ENCODE measurements at regions not wholly inside any gene's neighbourhood (a gene's known extent, or its start where the extent isn't known, plus 50 kb on each side); places are given as distances from the start of the nearest gene placed in this dataset.
A peak's percentile ranks its signal among the peaks of the same experiment; 100 is the strongest.

GRCh38 chr20:50381075-50381732 lies 129.0 kb upstream of the PTPN1 start:
- DNase-seq (ENCODE audit: low read depth), result no peak
- TF ChIP-seq CTCF (conservative IDR thresholded peaks at IDR 0.05; ENCODE audit: low read depth, low read length), result no peak
- H3K4me3 ChIP-seq (ENCODE audit: low read depth, low read length), result no peak overlapping the region

GRCh38 chr20:50381771-50382593 lies 128.2 kb upstream of the PTPN1 start:
- TF ChIP-seq CTCF (conservative IDR thresholded peaks at IDR 0.05; ENCODE audit: low read depth, low read length), result no peak
- DNase-seq (ENCODE audit: low read depth), result no peak
- H3K4me3 ChIP-seq (ENCODE audit: low read depth, low read length), result no peak overlapping the region

DNA sequence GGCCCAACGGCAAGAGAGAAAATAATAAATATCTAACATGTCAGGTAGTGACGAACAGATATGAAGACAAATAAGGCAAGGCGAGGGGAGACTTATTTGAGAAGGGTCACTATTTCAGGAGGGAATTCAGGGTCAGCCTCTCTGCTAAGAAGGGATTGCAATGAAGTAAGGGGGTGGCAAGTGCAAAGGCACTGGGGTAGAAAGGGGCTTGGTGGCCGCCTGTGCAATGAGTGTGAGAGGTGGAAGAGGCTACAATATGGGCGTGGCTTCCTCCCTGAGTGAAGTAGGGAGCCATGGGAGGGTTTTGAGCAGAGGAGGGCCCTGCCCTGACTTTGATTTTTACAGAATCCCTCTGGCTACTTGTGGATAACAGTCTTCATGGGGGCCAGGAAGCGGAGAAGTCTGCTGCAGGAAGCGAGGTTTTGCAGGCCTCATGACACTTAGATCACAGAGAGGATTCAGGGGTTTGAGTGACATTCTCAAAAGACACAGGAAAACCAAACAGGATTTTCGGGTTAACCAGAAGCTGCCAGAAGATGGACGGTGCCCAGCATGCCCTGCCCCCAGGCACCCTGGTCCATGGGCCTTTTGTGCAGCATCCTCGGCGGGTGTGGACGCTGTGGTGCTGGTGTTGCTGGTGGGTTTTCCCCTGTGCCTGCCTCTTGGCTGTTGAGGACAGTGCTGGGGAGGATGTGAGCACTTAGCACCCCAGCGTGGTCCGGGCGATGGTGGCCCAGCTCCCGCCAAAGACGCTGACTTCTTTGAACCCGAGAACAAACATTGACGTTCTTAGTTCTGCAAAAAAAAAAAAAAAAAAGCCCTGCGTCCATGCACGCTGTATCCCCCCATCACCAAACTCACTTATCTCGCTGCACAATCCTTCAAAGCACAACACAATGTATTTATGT lies 124.2 kb upstream of the PTPN1 start:
- DNase-seq (ENCODE audit: low read depth), result peak; percentile 38
- TF ChIP-seq CTCF (conservative IDR thresholded peaks at IDR 0.05; ENCODE audit: low read depth, low read length), result no peak
- no peak overlapping the region for H3K4me3 ChIP-seq (ENCODE audit: low read depth, low read length)

- no peak for DNase-seq (ENCODE audit: low read depth)
- TF ChIP-seq CTCF (conservative IDR thresholded peaks at IDR 0.05; ENCODE audit: low read depth, low read length), result no peak
- H3K4me3 ChIP-seq (ENCODE audit: low read depth, low read length), result no peak overlapping the region
Observed at GRCh38 chr20:50386641-50386960, 123.6 kb upstream of the PTPN1 start.

GRCh38 chr20:50387218-50387995 lies 122.8 kb upstream of the PTPN1 start:
- H3K4me3 ChIP-seq (ENCODE audit: low read depth, low read length), result no peak overlapping the region
- no peak for TF ChIP-seq CTCF (conservative IDR thresholded peaks at IDR 0.05; ENCODE audit: low read depth, low read length)
- no peak for DNase-seq (ENCODE audit: low read depth)

DNA sequence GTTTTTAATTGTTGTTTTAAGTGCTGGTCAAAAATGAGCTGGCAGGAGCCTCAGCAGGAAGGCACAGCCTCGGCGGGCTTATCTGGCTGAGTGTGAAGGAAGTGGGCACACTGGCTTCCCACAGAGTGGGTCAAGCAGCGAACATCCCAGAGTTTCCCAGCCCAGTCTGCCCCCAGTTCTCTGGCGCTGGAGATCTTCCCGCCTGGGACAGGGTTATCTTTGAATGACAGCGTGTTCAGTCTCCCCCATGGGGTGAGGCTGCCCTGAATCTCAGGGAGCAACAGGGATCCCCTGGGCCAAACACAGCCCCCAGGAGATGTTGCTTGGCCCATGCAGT lies 122.2 kb upstream of the PTPN1 start:
- no peak overlapping the region for H3K4me3 ChIP-seq (ENCODE audit: low read depth, low read length)
- no peak for TF ChIP-seq CTCF (conservative IDR thresholded peaks at IDR 0.05; ENCODE audit: low read depth, low read length)
- DNase-seq (ENCODE audit: low read depth), result no peak

All from choroid plexus epithelial cell (primary cell).